ENCODE measurements at regions not wholly inside any gene's neighbourhood (a gene's known extent, or its start where the extent isn't known, plus 50 kb on each side); places are given as distances from the start of the nearest gene placed in this dataset.
A peak's percentile ranks its signal among the peaks of the same experiment; 100 is the strongest.
"Not testable (repeated sequence)": the region's sequence is repeated elsewhere in the genome, so short reads cannot be mapped to it uniquely, and the experiment has no call there.

DNA sequence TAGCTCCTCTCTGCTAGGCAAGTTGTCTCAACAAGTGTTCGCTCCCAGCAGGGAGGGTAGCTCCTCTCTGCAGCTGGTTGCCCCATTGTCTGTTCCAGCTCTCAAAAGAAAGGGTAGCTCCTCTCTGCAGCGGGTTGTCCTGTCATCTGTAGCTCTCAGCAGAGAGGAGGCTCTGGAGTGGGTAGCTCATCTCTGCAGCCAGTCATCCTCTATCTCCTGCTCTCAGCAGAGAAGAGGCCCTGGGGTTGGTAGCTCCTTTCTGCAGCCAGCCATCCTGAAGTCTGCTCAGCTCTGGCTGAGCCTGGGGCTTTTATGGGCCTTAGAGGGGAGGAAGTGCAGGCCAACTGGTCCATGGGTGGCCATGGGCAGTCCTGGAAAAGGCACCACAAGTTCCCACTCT is 342.7 kb downstream of the PTTG2 start:
- no peak for TF ChIP-seq CTCF (IDR thresholded peaks at IDR 0.05; ENCODE audit: low read depth, low read length)
- H3K4me3 ChIP-seq (replicated peaks in 1 of 2; ENCODE audit: low read depth in 2 of 2, low read length in 2 of 2), result no peak overlapping the region
- DNase-seq (ENCODE audit: low read depth in 2 of 2), result no peak

DNA sequence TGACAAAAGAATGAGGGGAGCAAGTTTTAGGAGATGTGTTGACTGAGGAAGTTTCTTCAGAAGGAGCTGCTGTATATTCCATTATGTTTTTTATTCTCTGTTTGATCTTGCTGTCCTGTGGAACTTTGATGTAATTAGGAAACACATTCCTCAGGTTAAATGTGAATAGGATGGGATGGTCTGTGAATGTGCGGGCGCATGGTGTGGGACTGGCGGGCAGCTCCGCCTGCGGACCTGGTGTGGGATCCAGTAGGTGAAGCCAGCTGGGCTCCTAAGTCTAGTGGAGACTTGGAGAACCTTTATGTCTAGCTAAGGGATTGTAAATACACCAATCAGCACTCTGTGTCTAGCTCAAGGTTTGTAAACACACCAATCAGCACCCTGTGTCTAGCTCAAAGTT is 344.3 kb downstream of the PTTG2 start:
- not testable (repeated sequence) for H3K4me3 ChIP-seq (replicated peaks in 1 of 2; ENCODE audit: low read depth in 2 of 2, low read length in 2 of 2); DNase-seq (ENCODE audit: low read depth in 2 of 2)

- no peak overlapping the region for H3K4me3 ChIP-seq (replicated peaks in 1 of 2; ENCODE audit: low read depth in 2 of 2, low read length in 2 of 2)
- DNase-seq (ENCODE audit: low read depth in 2 of 2), result no peak
- no peak for TF ChIP-seq CTCF (IDR thresholded peaks at IDR 0.05; ENCODE audit: low read depth, low read length)
Observed at GRCh38 chr4:38306482-38307071, 346.4 kb downstream of the PTTG2 start.

GRCh38 chr4:38308728-38309311 is 348.6 kb downstream of the PTTG2 start:
- DNase-seq (ENCODE audit: low read depth in 2 of 2), result peak; percentile 19 to 77
- no peak for TF ChIP-seq CTCF (IDR thresholded peaks at IDR 0.05; ENCODE audit: low read depth, low read length)
- H3K4me3 ChIP-seq (replicated peaks in 1 of 2; ENCODE audit: low read depth in 2 of 2, low read length in 2 of 2), result no peak overlapping the region

GRCh38 chr4:38309471-38309870 is 349.3 kb downstream of the PTTG2 start:
- no peak for TF ChIP-seq CTCF (IDR thresholded peaks at IDR 0.05; ENCODE audit: low read depth, low read length)
- no peak overlapping the region for H3K4me3 ChIP-seq (replicated peaks in 1 of 2; ENCODE audit: low read depth in 2 of 2, low read length in 2 of 2)
- DNase-seq (ENCODE audit: low read depth in 2 of 2), result no peak

DNA sequence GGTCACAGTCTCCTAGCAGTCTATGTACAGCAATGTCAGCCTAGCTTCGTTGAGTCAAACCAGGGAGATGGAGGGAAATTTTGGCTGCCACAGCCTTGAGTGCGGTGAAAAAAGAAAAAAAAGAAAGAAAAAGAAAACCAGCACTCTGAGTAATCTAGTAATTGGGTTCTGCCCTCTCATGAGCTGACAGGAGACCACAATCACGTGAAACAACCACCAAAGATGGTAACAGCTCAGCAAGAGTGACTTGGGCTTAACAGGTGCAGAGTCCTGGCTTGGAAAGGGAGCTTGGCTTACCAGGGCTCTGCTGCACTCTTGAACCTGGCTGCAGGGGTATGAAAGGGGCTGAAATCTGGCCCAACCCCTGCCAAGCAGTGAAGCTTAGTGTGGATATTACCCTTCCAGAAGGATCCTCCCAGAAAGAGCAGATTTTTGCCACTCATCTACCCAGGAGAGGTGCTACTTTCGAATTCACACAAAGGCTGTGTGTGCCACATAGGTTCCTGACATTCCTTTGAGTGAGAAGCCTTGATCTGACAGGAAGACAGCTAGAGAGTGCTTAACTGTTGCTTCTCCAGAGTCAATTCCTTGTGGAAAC is 350.3 kb downstream of the PTTG2 start:
- no peak for DNase-seq (ENCODE audit: low read depth in 2 of 2)
- no peak overlapping the region for H3K4me3 ChIP-seq (replicated peaks in 1 of 2; ENCODE audit: low read depth in 2 of 2, low read length in 2 of 2)
- no peak for TF ChIP-seq CTCF (IDR thresholded peaks at IDR 0.05; ENCODE audit: low read depth, low read length)

DNA sequence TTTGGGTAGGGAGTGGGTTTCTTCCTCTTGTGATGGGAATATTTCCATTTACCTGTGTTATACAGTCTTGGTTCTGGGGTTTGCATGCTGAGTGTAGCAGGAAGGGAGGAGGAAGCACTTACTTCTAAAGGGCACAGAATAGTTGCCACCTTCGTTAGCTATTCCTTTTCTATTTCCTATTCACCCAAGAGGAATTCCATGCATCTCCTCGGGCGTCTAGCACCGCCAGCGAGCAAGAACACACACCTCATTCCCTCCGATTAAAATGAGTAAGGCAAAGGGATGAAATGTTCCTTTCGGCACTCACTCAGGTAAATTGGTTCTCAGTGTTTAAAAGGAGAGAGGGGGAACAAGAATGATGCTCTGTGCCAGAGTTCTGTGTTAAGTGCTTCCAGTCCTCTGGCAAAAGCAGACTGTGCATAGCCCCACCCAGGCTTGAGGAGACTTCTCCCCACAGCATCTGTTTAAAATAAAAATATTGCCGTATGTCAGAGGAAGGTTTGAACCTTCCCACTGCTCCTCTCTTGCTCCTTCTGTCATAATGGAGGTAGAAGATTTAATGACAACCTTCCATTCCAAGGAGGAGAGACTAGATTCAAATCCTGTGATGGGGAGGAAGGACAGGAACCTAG is 351.4 kb downstream of the PTTG2 start:
- H3K4me3 ChIP-seq (replicated peaks in 1 of 2; ENCODE audit: low read depth in 2 of 2, low read length in 2 of 2), result no peak overlapping the region
- no peak for DNase-seq (ENCODE audit: low read depth in 2 of 2)
- TF ChIP-seq CTCF (IDR thresholded peaks at IDR 0.05; ENCODE audit: low read depth, low read length), result no peak

All from cardiac fibroblast (primary cell).